ENCODE measurements at regions not wholly inside any gene's neighbourhood (a gene's known extent, or its start where the extent isn't known, plus 50 kb on each side); places are given as distances from the start of the nearest gene placed in this dataset.

GRCh38 chr13:47518530-47518929, 482.5 kb downstream of the SUCLA2 start:
- DNase-seq (ENCODE audit: low read depth) = peak; percentile 1

GRCh38 chr13:47511647-47512046, 489.4 kb downstream of the SUCLA2 start:
- DNase-seq (ENCODE audit: low read depth) = no peak

- no peak for DNase-seq (ENCODE audit: low read depth)
Measured at GRCh38 chr13:47508527-47509228, 492.4 kb downstream of the SUCLA2 start.

- DNase-seq (ENCODE audit: low read depth) = no peak
Measured at GRCh38 chr13:47503475-47503874, 497.6 kb downstream of the SUCLA2 start.

- DNase-seq (ENCODE audit: low read depth) = no peak
Measured at GRCh38 chr13:47502166-47502565, 498.9 kb downstream of the SUCLA2 start.

- peak; percentile 84 for DNase-seq (ENCODE audit: low read depth)
Measured at GRCh38 chr13:47499358-47500150, 501.5 kb downstream of the SUCLA2 start.

- DNase-seq (ENCODE audit: low read depth) = peak; percentile 71
Measured at GRCh38 chr13:47484548-47484947, 516.5 kb downstream of the SUCLA2 start.

GRCh38 chr13:47481536-47481935, 519.5 kb downstream of the SUCLA2 start:
- no peak for DNase-seq (ENCODE audit: low read depth)

- no peak for DNase-seq (ENCODE audit: low read depth)
Measured at GRCh38 chr13:47480951-47481350, 520.1 kb downstream of the SUCLA2 start.

GRCh38 chr13:47480121-47480520, 521.0 kb downstream of the SUCLA2 start:
- DNase-seq (ENCODE audit: low read depth) = peak; percentile 87

- DNase-seq (ENCODE audit: low read depth) = no peak
Measured at GRCh38 chr13:47478985-47479384, 522.1 kb downstream of the SUCLA2 start.

- DNase-seq (ENCODE audit: low read depth) = no peak
Measured at GRCh38 chr13:47475441-47475948, 525.6 kb downstream of the SUCLA2 start.

- no peak for DNase-seq (ENCODE audit: low read depth)
Measured at GRCh38 chr13:47474839-47475238, 526.2 kb downstream of the SUCLA2 start.

- no peak for DNase-seq (ENCODE audit: low read depth)
Measured at GRCh38 chr13:47474326-47474725, 526.7 kb downstream of the SUCLA2 start.

GRCh38 chr13:47472516-47472915, 528.6 kb downstream of the SUCLA2 start:
- DNase-seq (ENCODE audit: low read depth) = no peak

GRCh38 chr13:47463726-47464125, 537.3 kb downstream of the SUCLA2 start:
- DNase-seq (ENCODE audit: low read depth) = peak; percentile 29

GRCh38 chr13:47463002-47463401, 538.1 kb downstream of the SUCLA2 start:
- DNase-seq (ENCODE audit: low read depth) = no peak

GRCh38 chr13:47461816-47462215, 539.3 kb downstream of the SUCLA2 start:
- DNase-seq (ENCODE audit: low read depth) = no peak

- DNase-seq (ENCODE audit: low read depth) = peak; percentile 25
Measured at GRCh38 chr13:47459512-47459911, 541.6 kb downstream of the SUCLA2 start.

GRCh38 chr13:47457626-47458025, 543.4 kb downstream of the SUCLA2 start:
- DNase-seq (ENCODE audit: low read depth) = peak; percentile 54

- no peak for DNase-seq (ENCODE audit: low read depth)
Measured at GRCh38 chr13:47455626-47456025, 545.4 kb downstream of the SUCLA2 start.

GRCh38 chr13:47454986-47455385, 546.1 kb downstream of the SUCLA2 start:
- DNase-seq (ENCODE audit: low read depth) = peak; percentile 60

- peak; percentile 50 for DNase-seq (ENCODE audit: low read depth)
Measured at GRCh38 chr13:47437406-47437805, 540.6 kb upstream of the HTR2A start.

Data from amniotic epithelial cell (primary cell).